IPS-20b (cell line): ENCODE measurements at regions not wholly inside any gene's neighbourhood (a gene's known extent, or its start where the extent isn't known, plus 50 kb on each side); places are given as distances from the start of the nearest gene placed in this dataset.
"Not testable (repeated sequence)": the region's sequence is repeated elsewhere in the genome, so short reads cannot be mapped to it uniquely, and the experiment has no call there.

Experiments
- H3K27ac ChIP-seq: one replicate; pipeline ENCODE4 v1.5.1; 2013; ENCODE audit warnings: low read length
- H3K27me3 ChIP-seq: 2 replicates; pipeline ENCODE4 v1.6.1; 2013; ENCODE audit warnings: mild to moderate bottlenecking, low read length, inconsistent platforms; ENCODE audit not compliant: insufficient read depth
- H3K36me3 ChIP-seq: 2 replicates; pipeline ENCODE4 v1.6.1; 2013; ENCODE audit warnings: low read depth, mild to moderate bottlenecking, inconsistent platforms, low read length, moderate library complexity; ENCODE audit not compliant: insufficient read depth
- H3K4me1 ChIP-seq: 2 replicates; pipeline ENCODE4 v1.6.1; 2013; ENCODE audit warnings: mild to moderate bottlenecking, control low read depth, inconsistent platforms, low read length, moderate library complexity; ENCODE audit not compliant: insufficient read depth
- H3K4me3 ChIP-seq: 2 replicates; pipeline ENCODE4 v1.5.1; 2013; ENCODE audit warnings: mild to moderate bottlenecking, low read length, inconsistent platforms
- H3K9ac ChIP-seq: 2 replicates; pipeline ENCODE4 v1.6.1; 2013; ENCODE audit warnings: low read depth, mild to moderate bottlenecking, inconsistent platforms, low read length, moderate library complexity
- H3K9me3 ChIP-seq: 2 replicates; pipeline ENCODE4 v1.6.1; 2013; ENCODE audit warnings: mild to moderate bottlenecking, low read depth, low read length, inconsistent platforms; ENCODE audit not compliant: insufficient read depth

GRCh38 chr6:86251106-86251505 lies 608.4 kb upstream of the SYNCRIP start:
- H3K36me3 ChIP-seq: no peaks in the 10 kb centered on the region
- no peak overlapping the region for H3K4me3 ChIP-seq
- H3K9ac ChIP-seq: no peak overlapping the region
- H3K27me3 ChIP-seq: no peaks in the 10 kb centered on the region
- no peaks in the 10 kb centered on the region for H3K9me3 ChIP-seq
- no peak overlapping the region for H3K27ac ChIP-seq
- H3K4me1 ChIP-seq: no peaks in the 10 kb centered on the region

DNA sequence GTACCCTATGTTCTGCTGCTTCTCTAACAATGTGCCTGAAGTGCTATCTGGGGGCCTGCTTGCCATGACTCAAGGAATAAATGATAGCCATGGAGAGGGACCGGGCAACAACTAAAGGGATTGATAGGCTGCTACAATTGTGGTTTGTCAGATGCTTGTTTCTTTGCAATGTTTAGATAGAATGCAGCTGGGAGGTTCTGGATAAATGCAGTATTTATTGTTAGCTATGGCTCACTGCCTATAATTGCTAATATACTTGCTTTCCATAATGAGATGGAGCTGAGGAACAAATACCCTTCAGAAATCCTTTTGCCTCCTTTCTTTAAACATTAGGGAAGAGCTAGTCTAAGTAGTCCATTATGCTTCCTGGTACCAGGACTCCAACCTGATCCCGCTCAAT lies 575.2 kb upstream of the SYNCRIP start:
- H3K27me3 ChIP-seq: no peaks in the 10 kb centered on the region
- H3K36me3 ChIP-seq: no peaks in the 10 kb centered on the region
- no peaks in the 10 kb centered on the region for H3K9me3 ChIP-seq
- H3K9ac ChIP-seq: no peak overlapping the region
- H3K27ac ChIP-seq: no peak overlapping the region
- no peaks in the 10 kb centered on the region for H3K4me1 ChIP-seq
- no peak overlapping the region for H3K4me3 ChIP-seq

GRCh38 chr6:86215323-86215722 lies 572.6 kb upstream of the SYNCRIP start:
- Histone ChIP-seq H3K9me3 (no peaks in the 10 kb centered on the region), H3K36me3 (no peaks in the 10 kb centered on the region), H3K27me3 (no peaks in the 10 kb centered on the region), H3K4me1 (no peaks in the 10 kb centered on the region), H3K27ac (no peak overlapping the region), H3K9ac (no peak overlapping the region), H3K4me3 (no peak overlapping the region)

DNA sequence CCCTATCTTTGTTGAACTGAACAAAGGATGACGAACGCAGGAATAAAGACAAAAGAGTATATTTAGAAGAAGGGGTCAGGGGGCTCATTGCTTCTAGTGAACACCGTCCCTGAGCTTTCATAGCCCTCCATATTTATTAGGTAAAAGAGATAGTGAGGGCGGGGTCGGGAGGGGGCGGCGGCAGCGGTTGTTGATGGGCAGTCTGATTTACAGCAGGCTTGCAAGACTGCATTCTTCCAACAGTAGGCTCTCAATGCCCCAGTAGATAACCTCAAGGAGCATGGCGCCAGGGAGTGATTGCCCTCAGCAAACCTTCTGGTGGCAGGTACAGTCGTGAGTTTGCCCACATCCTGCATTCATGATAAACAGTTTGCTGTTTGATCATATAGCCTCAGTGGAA lies 563.3 kb upstream of the SYNCRIP start:
- no peaks in the 10 kb centered on the region for H3K36me3 ChIP-seq
- no peaks in the 10 kb centered on the region for H3K27me3 ChIP-seq
- no peaks in the 10 kb centered on the region for H3K4me1 ChIP-seq
- H3K9me3 ChIP-seq: no peaks in the 10 kb centered on the region; the same call in 1 of the 2 replicates
- no peak overlapping the region for H3K27ac ChIP-seq
- no peak overlapping the region for H3K4me3 ChIP-seq
- H3K9ac ChIP-seq: no peak overlapping the region

DNA sequence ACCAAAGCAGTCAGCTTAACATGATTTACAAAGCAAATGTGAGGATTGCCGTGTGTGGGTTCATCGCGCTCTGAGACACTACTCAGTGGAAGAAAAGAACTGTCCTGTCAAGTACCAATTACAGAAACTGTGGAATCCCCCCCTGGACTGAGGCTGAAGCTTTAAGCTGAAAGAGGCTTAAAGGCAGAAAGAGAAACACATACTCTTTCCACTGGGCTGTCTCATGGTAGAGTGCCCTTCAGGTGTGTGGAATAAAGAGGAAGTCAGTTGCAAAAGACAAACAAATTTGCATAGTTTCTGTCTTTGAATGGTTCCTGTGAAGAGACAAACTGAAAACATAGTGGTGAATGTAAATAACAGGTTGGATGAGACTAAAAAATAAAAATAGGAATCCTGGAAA lies 560.4 kb upstream of the SYNCRIP start:
- no peaks in the 10 kb centered on the region for H3K27me3 ChIP-seq
- H3K27ac ChIP-seq: no peak overlapping the region
- H3K9me3 ChIP-seq: no peaks in the 10 kb centered on the region; the same call in 1 of the 2 replicates
- no peaks in the 10 kb centered on the region for H3K4me1 ChIP-seq
- H3K9ac ChIP-seq: no peak overlapping the region
- no peaks in the 10 kb centered on the region for H3K36me3 ChIP-seq
- no peak overlapping the region for H3K4me3 ChIP-seq

- Histone ChIP-seq H3K36me3 (no peaks in the 10 kb centered on the region), H3K27me3 (no peaks in the 10 kb centered on the region)
Observed at GRCh38 chr6:86193821-86194220, 551.1 kb upstream of the SYNCRIP start.

DNA sequence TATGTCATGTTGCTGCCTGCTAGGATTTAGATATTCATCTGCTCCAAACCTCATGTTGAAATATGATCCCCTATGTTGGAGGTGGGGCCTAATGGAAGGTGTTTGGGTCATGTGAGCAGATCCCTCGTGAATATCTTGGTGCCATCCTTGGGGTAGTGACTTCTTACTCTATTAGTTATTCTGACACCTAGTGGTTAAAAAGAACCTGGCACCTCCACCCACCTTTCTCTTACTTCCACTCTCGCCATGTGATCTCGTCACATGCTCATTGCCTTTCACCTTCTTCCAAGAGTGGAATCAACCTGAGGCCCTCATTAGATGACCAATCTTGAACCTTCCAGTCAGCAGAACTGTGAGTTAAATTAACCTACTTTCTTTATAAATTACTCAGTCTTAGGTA lies 549.4 kb upstream of the SYNCRIP start:
- Histone ChIP-seq H3K4me3 (no peak overlapping the region), H3K9ac (no peak overlapping the region), H3K4me1 (peaks cover 11% of the 10 kb centered on the region)

More at GRCh38 chr6:86193821-86194220, 551.1 kb upstream of the SYNCRIP start:
- H3K4me1 ChIP-seq: peaks cover 11% of the 10 kb centered on the region
- H3K27ac ChIP-seq: no peak overlapping the region
- H3K4me3 ChIP-seq: no peak overlapping the region
- no peak overlapping the region for H3K9ac ChIP-seq
- H3K9me3 ChIP-seq: no peaks in the 10 kb centered on the region

DNA sequence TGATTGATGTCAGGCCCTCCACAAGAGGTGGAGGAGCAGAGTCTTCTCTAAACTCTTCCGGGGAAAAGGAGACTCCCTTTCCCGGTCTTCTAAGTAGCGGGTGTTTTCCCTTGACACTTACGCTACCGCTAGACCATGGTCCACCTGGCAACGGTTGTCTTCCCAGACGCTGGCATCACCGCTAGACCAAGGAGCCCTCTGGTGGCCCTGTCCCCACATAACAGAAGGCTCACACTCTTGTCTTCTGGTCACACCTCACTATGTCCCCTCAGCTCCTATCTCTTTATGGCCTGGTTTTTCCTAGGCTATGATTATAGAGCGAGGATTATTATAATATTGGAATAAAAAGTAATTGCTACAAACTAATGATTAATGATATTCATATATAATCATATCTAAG lies 532.5 kb upstream of the SYNCRIP start:
- not testable (repeated sequence) for H3K27ac ChIP-seq, H3K9me3 ChIP-seq, H3K9ac ChIP-seq, H3K27me3 ChIP-seq, H3K4me3 ChIP-seq, H3K36me3 ChIP-seq, H3K4me1 ChIP-seq

More for the DNA sequence above, 549.4 kb upstream of the SYNCRIP start:
- no peak overlapping the region for H3K27ac ChIP-seq
- no peaks in the 10 kb centered on the region for H3K9me3 ChIP-seq
- H3K27me3 ChIP-seq: no peaks in the 10 kb centered on the region
- no peaks in the 10 kb centered on the region for H3K36me3 ChIP-seq

- H3K36me3 ChIP-seq: no peaks in the 10 kb centered on the region
- no peak overlapping the region for H3K27ac ChIP-seq
- no peaks in the 10 kb centered on the region for H3K27me3 ChIP-seq
- H3K4me1 ChIP-seq: no peaks in the 10 kb centered on the region
- no peak overlapping the region for H3K4me3 ChIP-seq
- H3K9ac ChIP-seq: no peak overlapping the region
- H3K9me3 ChIP-seq: no peaks in the 10 kb centered on the region
Observed at GRCh38 chr6:86154852-86155251, 512.2 kb upstream of the SYNCRIP start.

DNA sequence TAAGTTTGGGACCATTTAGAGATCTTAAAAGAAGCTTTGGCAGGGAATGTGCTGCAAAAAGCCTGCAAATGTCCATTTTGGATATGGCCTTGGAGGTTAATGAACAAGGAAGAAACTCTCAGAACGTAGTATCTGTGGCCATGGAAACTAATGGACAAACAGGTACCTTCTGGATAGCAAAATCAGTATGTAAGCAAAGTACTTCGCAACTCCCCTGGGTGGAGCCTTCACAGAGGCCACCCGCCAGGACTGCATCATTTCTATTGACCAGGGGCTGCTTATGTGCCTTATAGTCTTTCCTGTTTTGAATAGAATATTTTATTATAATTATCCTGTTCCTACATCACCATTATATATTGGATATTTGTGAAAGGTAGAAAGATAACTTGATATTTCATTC lies 510.8 kb upstream of the SYNCRIP start:
- Histone ChIP-seq H3K9ac (no peak overlapping the region), H3K27ac (no peak overlapping the region), H3K4me3 (no peak overlapping the region), H3K4me1 (no peaks in the 10 kb centered on the region), H3K36me3 (no peaks in the 10 kb centered on the region), H3K9me3 (no peaks in the 10 kb centered on the region), H3K27me3 (0 out of 2 replicates have a peak, but pooled peaks cover 3% of the 10 kb centered on the region)

- Histone ChIP-seq H3K4me3 (no peak overlapping the region), H3K27me3 (peaks cover 8% of the 10 kb centered on the region; the same call in 1 of the 2 replicates), H3K9ac (no peak overlapping the region), H3K9me3 (no peaks in the 10 kb centered on the region), H3K36me3 (no peaks in the 10 kb centered on the region), H3K27ac (no peak overlapping the region), H3K4me1 (no peaks in the 10 kb centered on the region)
Observed at GRCh38 chr6:86152546-86152945, 509.9 kb upstream of the SYNCRIP start.

DNA sequence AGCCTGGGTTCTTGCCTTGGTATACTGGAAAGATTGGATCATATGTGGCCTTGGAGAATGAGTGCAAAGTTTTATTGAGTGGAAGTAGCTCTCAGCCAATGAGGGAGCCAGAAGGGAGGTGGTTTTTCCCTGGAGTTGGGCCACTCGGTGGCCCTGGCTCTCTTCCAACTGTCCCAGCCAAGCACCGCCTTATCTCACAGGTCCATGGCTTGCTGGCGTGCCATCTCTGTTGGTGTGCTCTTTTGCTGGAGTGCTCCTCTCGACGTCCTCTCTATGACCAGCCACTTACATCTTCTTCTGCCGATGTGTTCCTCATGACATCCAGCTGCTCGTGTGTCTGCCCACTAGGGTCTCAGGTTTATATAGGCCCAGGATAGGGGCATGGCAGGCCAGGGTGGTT lies 505.9 kb upstream of the SYNCRIP start:
- Histone ChIP-seq H3K9me3 (no peaks in the 10 kb centered on the region), H3K9ac (no peak overlapping the region), H3K4me3 (no peak overlapping the region), H3K4me1 (no peaks in the 10 kb centered on the region), H3K36me3 (no peaks in the 10 kb centered on the region), H3K27me3 (peaks cover 20% of the 10 kb centered on the region), H3K27ac (no peak overlapping the region)

DNA sequence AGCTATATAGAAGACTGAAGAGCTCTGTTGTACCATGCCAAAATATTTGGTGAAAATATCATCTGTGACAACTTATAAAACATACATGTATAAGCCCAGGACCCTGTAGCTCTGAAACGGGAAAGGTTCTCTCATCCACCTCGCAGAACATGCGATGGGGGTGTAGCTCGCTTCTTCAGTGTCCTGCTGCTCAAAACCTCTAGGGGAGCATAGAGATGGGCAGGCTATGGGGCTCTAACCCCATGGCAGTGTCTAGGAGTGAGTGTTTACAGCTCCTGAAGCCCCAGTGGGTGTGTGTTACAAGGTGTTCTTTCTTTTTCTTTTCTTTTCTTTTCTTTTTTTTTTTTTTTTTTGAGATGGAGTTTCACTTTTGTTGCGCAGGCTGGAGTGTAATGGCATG lies 505.2 kb upstream of the SYNCRIP start:
- Histone ChIP-seq H3K27me3 (peaks cover 20% of the 10 kb centered on the region), H3K4me1 (no peaks in the 10 kb centered on the region), H3K4me3 (no peak overlapping the region), H3K9ac (no peak overlapping the region), H3K9me3 (no peaks in the 10 kb centered on the region), H3K27ac (no peak overlapping the region), H3K36me3 (no peaks in the 10 kb centered on the region)
